Iris pigment epithelial cell (primary cell): ENCODE measurements at regions not wholly inside any gene's neighbourhood (a gene's known extent, or its start where the extent isn't known, plus 50 kb on each side); places are given as distances from the start of the nearest gene placed in this dataset.
"Not testable (repeated sequence)": the region's sequence is repeated elsewhere in the genome, so short reads cannot be mapped to it uniquely, and the experiment has no call there.

Experiments used
- DNase-seq: peaks from one replicate; pipeline ENCODE4 v3.0.0-alpha.2; 2011; ENCODE audit warnings: low read depth

DNA sequence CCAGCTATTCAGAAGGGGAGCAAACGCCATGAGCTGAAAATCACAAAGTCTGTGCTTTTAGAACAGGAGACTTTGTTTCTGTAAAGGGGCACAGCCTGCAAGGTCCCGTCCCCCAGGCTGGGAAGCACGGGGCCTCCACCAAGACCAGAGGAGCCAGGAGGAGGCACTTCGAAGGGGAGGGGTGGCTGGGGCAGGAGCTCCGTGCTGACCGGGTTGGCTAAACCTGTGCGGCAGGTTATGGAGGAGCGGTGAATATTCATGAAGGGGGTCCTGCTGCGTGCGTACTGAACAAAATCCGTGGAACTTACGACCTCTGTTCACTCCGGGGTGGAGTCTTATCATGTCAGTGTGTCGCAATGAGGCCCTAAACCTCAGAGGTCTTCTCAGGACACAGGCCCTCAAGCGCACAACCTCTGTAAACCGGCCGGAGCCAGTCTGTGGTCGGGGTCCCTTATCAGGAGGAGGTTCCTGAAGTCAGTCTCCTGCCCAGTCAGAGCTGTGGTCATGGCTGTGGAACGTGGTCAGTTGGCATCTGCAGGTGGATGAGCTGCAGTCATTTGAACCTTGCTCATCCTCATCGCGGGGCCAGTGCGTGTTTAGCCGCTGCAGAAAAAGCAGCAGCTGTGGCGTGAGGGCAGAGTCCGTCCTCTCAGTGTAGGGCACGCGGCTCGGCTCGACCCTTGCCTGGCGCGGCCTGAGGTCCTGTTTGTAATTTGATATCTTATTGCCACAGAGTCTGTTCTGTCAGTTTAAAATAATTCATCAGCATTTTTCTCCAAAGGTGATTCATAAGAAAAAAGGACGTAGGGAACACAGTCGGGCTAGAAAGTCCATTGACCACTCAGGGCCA is 5507.7 kb upstream of the TPTE start:
- DNase-seq = not testable (repeated sequence)

DNA sequence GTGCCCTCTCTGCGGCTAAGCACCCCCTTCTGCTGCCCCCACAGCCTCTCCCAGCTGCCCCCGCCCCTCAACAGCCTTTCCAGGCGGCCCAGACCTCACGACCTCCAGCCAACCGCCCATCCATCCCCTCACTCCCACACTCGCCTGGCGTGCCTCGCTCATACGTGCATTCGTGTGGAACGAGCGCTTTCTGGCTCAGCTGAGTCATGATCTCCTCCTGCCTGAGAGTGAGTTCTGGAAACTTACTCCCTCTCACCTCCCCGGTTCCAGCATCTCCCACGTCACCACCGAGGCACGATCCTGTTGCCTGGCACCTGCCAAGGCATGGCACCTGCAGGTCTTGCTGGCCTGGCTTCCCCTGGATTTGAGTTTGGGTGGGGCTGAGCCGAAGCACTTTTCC is 5506.2 kb upstream of the TPTE start:
- DNase-seq = not testable (repeated sequence)

DNA sequence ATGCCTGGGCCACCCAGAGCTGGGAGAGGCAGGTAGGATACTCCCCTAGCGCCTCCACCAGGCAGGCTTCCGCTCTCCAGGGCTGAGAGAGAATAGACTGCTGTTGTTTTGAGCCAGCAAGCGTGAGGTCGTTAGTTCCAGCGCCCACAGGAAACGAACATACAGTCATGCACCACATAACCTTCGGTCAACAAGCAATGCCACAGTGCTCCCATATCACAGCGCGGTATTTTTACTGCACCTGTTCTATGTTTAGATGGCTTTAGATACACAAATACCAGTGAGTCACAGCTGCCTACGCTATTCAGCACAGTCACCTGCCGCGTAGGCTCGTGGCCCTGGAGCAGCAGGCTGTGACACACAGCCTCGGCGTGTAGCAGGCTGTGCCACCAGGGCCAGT is 5502.3 kb upstream of the TPTE start:
- not testable (repeated sequence) for DNase-seq

DNA sequence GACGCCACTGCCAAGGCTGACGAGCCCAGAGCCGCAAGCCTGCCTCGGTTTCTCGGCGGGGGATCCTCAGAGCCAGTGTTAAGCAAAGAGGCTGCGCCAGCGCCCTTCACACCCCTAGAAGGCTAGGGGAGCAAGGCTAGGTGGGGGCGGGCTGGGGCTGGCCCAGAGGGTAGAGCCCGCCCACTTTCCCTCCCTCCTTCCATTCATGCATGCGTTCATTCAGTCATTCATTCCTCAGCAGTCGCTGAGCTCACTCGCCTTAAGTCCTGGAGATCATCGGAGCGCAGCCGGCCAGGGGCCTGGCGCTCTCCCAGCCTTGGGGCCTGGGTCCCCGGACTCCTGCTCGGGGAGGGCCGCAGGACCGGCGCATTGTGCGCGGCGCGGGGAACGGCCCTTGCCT is 5499.6 kb upstream of the TPTE start:
- not testable (repeated sequence) for DNase-seq

DNA sequence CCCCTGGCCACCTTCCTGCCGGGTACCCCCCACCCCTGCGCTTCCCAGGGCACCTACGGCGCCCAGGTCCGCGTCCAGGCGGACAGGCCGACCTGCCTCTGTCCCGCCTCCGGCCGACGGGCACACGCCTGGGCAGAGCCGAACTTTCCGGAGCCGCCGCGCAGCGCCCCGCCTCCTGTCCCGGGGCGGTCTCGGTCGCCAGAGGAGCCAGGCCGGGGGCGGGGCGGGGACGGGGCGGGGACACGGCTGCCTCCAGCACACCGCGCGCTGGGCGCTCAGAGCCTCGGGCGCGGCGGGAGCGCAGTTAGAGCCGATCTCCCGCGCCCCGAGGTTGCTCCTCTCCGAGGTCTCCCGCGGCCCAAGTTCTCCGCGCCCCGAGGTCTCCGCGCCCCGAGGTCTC is 5499.1 kb upstream of the TPTE start:
- not testable (repeated sequence) for DNase-seq

DNA sequence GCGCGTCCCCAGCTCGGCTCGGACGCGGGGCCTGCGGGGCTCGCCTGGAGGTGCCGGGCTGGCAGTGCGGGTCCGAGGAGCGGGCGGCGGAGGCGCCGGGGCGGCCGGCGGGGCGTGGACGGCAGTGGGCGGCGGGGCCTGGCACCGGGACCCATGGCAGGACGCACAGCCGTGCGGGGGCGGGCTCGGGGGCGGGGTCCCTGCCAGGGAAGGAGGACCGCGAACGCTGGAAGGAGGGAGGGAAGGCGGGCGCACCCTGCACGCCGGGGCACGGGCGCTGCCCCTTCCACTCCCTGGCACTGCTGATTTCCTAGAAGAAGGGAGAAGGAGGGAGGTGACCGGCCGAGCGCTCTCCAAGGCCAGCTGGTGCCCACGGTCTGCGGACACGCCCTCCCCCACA is 5498.6 kb upstream of the TPTE start:
- DNase-seq = not testable (repeated sequence)

DNA sequence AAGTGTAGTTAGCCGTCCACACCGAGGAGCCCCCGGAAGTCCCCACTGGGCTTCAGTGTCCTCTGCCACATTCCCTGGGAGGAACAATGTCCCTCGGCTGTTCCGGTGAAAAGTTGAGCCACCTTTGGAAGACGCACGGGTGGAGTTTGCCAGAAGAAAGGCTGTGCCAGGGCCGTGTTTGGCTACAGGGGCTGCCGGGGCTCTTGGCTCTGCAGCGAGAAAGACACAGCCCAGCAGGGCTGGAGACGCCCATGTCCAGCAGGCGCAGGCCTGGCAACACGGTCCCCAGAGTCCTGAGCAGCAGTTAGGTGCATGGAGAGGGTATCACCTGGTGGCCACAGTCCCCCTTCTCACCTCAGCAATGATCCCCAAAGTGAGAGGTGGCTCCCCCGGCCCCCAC is 5486.2 kb upstream of the TPTE start:
- not testable (repeated sequence) for DNase-seq

DNA sequence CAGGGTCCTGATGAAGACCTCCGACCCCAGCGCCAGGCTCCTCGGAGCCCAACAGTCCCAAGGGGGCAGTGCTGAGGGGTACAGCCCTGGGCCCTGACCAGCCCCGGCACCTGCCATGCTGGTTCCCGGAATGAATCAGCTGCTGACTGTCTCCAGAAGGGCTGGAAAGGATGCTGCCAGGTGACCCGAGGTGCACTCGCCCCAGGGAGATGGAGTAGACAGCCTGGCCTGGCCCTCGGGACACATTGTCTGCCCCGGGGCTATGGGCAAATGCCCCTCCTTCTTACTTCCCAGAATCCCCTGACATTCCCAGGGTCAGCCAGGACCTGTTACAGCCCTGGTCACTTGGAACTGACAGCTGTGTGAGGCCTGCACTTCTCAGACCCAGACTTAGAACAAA is 5485.8 kb upstream of the TPTE start:
- not testable (repeated sequence) for DNase-seq

DNA sequence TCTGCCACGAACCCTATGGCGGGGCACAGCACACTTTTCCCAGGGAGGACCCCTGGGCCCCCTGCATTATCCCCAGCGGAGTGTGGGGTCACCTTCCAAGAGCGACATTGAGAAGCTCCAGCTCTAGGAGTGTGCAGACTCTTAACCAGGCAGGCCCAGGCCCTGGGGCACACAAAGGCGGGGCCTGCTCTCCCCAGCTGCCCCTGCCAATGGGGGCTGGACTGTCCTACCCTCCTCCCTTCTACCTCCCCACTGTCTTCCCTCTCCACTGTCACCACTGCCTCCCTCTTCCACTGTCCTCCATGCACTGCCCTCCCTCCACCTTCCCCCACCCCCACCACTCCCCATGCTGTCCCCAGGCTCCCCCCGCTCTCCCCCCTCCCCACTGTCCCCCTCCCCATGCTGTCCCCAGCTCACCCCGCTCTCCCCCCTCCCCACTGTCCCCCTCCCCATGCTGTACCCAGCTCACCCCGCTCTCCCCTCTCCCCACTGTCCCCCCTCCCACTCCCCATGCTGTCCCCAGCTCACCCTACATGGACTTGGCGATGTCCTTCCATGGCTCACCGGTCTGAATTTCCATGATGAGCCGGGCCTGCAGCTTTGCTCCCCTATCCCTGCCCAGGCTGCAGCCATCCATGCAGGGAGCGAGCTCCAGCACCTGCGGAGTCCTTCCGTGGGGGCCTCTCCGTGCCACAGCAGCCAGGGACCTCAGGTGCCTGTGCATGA is 5483.6 kb upstream of the TPTE start:
- not testable (repeated sequence) for DNase-seq

DNA sequence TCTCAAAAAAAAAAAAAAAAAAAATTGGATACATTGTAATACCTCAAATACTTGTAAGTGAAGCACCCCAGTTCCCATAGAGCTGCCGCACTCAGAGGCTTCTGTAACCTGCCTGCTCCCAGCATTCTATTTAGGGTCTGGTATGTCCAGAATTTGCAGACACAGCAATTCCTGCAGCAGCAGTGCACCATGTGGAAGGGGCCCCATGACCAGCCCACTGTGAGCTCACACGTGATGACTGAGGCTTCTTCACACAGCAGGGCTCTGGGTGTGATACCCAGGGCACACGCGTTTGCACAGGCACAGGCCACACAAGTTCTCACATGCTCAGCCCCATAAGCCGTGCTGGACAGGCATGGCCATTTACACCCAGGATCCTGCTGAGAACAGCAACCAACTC is 5481.5 kb upstream of the TPTE start:
- not testable (repeated sequence) for DNase-seq

DNA sequence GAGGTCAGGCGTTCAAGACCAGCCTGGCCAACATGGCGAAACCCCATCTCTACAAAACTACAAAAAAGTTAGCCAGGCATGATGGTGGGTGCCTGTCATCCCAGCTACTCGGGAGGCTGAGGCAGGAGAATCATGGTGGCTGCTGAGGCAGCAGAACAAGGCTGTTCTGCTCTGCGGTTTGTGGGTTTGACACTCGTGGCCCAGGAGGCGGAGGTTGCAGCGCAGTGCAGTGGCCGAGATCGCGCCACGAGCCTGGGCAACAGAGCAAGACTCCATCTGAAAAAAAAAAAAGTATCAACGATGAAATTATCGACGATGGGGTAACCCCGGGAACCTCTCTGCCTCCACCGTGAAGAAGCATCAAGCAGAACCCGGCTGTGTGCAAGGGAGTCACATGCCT is 5478.8 kb upstream of the TPTE start:
- not testable (repeated sequence) for DNase-seq

DNA sequence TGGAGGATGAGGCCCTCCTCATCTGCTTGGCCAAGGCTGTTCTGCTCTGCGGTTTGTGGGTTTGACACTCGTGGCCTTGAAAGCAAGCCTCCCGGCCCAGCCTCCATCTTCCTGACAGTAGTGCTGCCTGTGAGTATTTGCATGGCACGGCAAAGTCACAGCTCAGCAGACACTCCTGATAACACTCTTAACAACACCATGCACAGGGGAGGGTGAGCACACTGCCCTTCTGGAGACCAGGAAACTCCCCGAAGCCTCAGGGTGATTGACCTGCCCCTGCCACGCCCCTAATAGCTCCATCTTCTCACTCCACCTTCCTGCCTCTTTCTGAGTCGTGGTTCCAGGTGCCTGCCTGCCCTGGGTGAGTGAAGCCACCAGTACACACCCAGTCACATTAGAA is 5476.6 kb upstream of the TPTE start:
- DNase-seq = not testable (repeated sequence)

DNA sequence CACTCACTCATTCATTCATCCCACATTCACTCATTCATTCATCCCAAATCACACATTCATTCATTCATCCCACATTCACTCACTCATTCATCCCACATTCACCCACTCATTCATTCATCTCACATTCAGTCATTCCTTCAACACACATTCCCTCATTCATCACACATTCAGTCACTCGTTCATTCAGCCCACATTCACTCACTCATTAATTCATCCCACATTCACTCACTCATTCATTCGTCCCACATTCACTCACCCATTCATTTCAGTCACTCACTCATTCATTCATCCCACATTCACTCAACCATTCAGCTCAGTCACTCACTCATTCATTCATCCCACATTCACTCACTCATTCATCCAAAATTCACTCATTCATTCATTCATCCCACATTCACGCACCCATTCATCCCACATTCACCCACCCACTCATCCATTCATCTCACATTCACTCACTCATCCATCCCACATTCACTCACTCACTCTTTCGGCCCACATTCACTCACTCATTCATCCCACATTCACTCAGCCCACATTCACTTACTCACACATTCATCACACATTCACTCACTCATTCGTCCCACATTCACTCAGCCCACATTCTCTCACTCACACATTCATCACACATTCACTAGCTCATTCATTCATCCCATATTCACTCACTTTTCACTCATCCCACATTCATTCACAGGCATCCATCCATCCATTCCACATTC is 5469.9 kb upstream of the TPTE start:
- DNase-seq = not testable (repeated sequence)

DNA sequence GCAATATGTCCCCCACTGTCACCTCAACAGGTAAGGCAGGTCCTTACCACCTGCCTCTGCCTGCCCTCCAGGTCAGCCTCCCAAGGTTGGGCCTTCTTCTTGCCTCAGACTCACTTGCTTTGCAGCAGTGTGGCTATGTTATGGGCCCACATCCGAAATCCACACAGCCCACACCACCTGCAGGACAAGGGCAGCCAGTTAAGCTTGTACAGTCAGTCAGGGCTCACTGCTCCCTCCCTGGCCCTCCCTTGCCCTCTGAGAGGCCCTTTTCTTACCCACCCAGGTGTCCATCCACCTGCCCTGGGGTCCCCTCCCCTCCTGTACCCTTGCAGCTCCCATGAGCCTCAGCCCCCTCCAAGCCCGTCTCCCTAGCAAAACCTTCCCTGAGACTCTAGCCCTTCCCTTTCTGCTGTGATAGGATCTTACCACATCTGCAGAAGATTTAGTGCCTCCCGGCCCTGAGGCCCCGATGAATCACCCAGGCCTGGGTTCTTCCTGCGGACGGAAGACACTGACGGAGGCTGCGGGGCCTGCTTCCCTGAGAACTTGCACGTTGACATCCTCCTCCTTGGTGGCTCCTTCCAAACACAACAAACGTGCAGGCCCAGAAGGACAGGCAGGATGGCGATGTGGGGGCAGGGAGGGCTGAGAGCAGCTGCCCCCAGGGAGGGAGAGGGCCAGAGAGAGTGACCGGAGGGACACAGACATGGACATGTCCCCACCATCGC is 5466.2 kb upstream of the TPTE start:
- DNase-seq = not testable (repeated sequence)

DNA sequence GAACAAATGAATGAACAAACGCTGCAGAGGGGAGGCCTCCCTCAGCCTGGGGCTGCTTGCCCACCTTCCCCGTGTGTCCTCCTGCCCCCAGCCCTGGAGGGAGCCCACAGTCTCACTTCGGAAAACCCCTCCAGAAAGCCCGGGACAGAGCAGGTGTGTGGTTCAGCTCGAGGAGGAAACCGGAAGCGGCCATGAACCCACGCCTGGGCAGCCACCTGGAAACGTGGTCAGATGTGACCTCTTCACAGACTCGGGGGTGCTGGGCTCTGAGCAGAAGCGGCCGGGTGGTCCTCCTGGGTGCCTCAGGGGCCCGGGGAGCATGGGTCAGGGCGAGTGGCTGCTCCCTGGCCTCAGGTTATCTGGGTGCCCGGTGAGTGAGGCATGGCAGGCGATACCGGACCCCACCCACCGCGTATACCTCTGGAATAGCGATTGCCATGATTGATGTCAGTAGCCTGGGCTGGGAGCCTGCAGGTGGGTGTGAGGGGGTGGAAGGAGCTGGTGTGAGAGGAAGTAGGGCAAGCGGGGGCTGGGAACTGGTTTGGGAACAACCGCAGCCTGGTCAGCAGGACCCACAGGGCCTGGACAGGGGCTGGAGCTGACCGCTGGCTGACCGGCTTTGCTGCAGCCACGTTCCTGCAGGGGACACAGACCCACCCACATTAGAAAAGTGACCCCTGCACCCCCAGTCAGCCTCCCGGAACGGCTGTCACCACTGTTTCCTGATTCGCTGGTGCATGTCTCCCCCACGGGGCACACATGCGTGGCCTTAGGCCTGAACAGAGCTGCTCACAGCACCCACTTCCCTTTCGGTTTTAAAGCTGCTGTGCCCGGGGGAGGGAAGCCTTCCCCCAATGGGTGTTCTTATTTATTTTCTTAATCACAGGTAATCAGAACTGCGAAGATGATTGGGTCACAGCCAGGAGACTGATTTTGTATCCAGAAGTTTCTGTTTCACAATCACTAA is 5465.1 kb upstream of the TPTE start:
- DNase-seq = not testable (repeated sequence)

DNA sequence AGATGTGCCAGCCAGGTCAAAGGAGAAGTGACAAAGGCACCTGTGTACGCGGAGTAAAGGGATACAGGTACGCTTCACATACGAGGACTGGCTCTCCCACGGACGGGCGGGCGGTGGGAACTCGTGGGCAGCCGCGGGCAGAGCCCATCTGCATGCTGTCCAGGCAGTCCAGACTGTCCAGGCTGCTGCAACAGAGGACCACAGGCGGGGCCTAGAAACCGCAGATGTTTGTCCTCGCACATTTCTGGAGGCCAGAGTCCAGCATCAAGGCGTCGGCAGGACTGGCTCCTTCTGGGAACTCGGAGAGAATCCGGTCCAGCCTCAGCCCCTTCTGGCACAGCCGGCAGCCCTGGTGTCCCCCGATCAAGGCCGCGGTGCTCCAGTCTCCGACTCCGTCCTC is 5464.3 kb upstream of the TPTE start:
- not testable (repeated sequence) for DNase-seq

DNA sequence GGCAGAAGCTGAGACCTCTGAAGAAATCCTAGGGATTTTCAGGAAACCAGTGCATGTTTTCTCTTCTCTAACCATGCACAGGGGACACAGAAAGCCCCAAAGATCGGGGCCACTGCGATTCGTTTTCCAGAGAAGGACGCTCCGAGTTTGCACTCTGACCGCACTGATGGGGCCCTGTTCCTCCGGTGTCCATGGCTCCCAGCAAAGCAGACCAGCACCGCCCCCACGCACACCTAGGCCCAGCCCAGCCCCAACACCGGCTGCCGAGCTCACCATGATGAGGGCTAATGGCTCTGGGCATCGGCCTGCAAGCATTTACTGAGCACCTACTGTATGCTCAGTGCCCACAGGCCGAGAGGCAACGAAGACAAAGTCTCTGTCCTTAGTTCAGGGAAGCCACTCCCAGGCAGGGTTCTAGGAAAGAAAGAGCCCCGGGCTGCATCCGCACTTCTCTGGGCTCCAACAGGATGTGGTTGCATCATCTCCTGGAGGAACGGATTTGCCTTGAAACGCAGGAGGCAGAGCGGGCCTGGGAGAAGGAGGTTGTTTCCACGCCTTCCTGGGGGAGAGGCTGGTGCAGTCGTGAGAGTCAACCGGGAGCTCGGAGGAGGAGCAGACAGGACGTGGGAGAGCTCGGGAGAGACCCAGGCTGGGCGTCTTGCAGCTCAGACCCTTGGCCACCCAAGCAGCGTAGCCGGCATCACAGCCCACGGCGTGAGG is 5460.9 kb upstream of the TPTE start:
- DNase-seq = not testable (repeated sequence)

DNA sequence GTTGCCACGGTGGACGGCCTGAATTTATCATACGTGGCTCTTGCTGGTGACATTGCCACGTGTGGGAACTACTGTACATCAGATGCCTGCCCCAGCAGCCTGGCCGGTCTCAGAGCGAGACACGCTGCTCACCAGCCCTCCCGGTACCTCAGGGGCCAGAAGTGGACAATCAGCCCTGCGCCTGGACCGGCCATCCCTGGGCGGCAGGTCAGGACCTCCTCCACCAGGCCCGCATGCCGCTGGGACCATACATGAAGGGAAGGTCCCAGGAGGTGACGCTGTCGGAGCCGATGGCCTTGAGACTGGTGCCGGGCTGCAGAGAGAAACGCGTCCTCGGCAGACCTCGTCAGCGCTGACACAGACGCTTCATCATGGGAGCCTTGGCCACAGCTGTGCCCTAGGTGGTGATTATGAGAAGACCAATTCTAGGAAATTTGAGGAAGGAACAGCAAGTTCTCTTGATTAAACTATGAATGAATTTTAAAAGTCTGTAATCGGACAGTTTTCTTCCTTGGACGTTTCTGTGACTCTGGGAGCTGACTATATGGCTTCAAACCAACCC is 5456.7 kb upstream of the TPTE start:
- DNase-seq = not testable (repeated sequence)
